A673 (cell line): ENCODE measurements at regions not wholly inside any gene's neighbourhood (a gene's known extent, or its start where the extent isn't known, plus 50 kb on each side); places are given as distances from the start of the nearest gene placed in this dataset.

Source experiments
- BruUV-seq: library from RNA; stranded (reverse); fragments of 400-500 nt; replicated peaks from 2 replicates; lab custom pipeline; 2021; lab: Mats Ljungman, UMichigan
- CTCF ChIA-PET: fragments of 300-600 bp; sonication (Branson Sonifier 250); formaldehyde crosslinking; loops from one replicate; lab custom pipeline; 2022; ENCODE audit warnings: antibody characterized with exemption; lab: Charles Lee
- POLR2A ChIA-PET: fragments of 300-600 bp; sonication (Branson Sonifier 250); formaldehyde crosslinking; loops from one replicate; lab custom pipeline; 2022; ENCODE audit warnings: antibody characterized with exemption; ENCODE audit not compliant: low non-redundant PET; lab: Charles Lee
- DNase-seq: peaks from one replicate; pipeline ENCODE4 v3.0.0-alpha.2; 2015; ENCODE audit warnings: low spot score
- H3K27ac ChIP-seq: fragments of 200-600 bp; sonication (generic); 2 replicates; pipeline ENCODE4 v1.5.1; 2016; ENCODE audit warnings: mixed run types, low read depth, mild to moderate bottlenecking, mixed read lengths, antibody characterized with exemption, low read length; ENCODE audit not compliant: poor library complexity, severe bottlenecking
- H3K27me3 ChIP-seq: fragments of 200-600 bp; sonication (generic); replicated peaks from 2 replicates; pipeline ENCODE4 v1.6.1; 2017; ENCODE audit warnings: mixed run types, low read depth, mild to moderate bottlenecking, mixed read lengths, antibody characterized with exemption, low read length; ENCODE audit not compliant: insufficient read depth, poor library complexity
- H3K36me3 ChIP-seq: fragments of 200-600 bp; sonication (generic); 2 replicates; pipeline ENCODE4 v1.6.1; 2016; ENCODE audit warnings: mixed run types, mild to moderate bottlenecking, mixed read lengths, antibody characterized with exemption, low read length; ENCODE audit not compliant: insufficient read depth, poor library complexity, severe bottlenecking
- H3K4me1 ChIP-seq: fragments of 200-600 bp; sonication (generic); 2 replicates; pipeline ENCODE4 v1.6.1; 2017; ENCODE audit warnings: mixed run types, mild to moderate bottlenecking, mixed read lengths, antibody characterized with exemption, low read length; ENCODE audit not compliant: insufficient read depth, poor library complexity, severe bottlenecking
- H3K4me3 ChIP-seq: fragments of 200-600 bp; sonication (generic); 2 replicates; pipeline ENCODE4 v1.5.1; 2016; ENCODE audit warnings: low read depth, mixed run types, mild to moderate bottlenecking, mixed read lengths, low read length; ENCODE audit not compliant: poor library complexity, severe bottlenecking
- H3K9me3 ChIP-seq: fragments of 200-600 bp; sonication (generic); 2 replicates; pipeline ENCODE4 v1.6.1; 2016; ENCODE audit warnings: mixed run types, low read depth, mild to moderate bottlenecking, mixed read lengths, antibody characterized with exemption, low read length; ENCODE audit not compliant: poor library complexity, severe bottlenecking
- EZH2 ChIP-seq: fragments of 200-600 bp; sonication (generic); IDR thresholded peaks from 2 replicates; pipeline ENCODE4 v1.6.1; 2017; ENCODE audit warnings: borderline replicate concordance, low read depth, mild to moderate bottlenecking, mixed read lengths, antibody characterized with exemption, low read length; ENCODE audit not compliant: poor library complexity, severe bottlenecking
- intact Hi-C: fragments of 100-400 bp; cut with micrococcal nuclease; formaldehyde crosslinking; loops from one replicate; pipeline ENCODE4 v1.10.0; 2022; ENCODE audit not compliant: unreplicated experiment
- TF ChIP-seq, protein P1 (sequence below): fragments of 300-800, 200-600 bp; sonication (generic); conservative IDR thresholded peaks from 2 replicates; pipeline ENCODE4 v1.5.1; 2017; ENCODE audit warnings: low read depth, mild to moderate bottlenecking, antibody characterized with exemption, low read length, moderate library complexity, mixed read lengths

DNA sequence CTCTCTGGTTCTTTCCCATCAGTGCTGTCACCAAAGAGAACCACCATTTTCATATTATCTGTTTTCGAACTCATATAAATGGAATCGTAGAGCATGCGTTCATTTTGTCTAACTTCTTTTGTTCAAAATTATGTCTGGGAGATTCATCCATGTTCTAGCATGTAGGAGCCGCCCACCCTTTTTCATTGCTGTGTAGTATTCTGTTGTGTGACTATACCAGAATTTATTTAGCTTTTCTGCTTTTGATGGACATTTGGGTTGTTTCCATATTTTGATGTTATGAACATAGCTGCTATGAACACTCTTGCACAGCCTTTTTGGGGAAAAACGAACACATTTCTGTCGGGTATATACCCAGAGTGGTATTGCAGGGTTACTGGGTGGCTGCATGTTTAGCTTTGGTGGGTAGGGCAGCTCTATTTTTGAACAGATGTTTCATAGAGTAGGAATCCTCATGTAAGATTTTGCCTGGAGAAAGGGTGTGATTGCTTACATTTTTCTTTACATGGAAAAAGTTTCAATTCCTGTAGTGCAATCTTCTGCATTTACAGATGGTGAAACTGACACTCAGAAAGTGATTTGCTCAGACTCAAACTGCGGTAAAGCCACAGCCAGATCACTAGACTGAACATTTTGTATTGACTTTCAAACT, 100.2 kb upstream of the IL12B start:
- ChIA-PET CTCF (no interaction called here), POLR2A (no interaction called here)
- DNase-seq: no peak
- no peaks in the 10 kb centered on the region for H3K9me3 ChIP-seq
- intact Hi-C loops: no loop called here
- peaks cover 6% of the 10 kb centered on the region for H3K27me3 ChIP-seq
- no peaks in the 10 kb centered on the region for H3K4me1 ChIP-seq
- no TSS peak for BruUV-seq
- no peak overlapping the region for H3K27ac ChIP-seq
- no peak for TF ChIP-seq EZH2
- TF ChIP-seq, protein P1, sequence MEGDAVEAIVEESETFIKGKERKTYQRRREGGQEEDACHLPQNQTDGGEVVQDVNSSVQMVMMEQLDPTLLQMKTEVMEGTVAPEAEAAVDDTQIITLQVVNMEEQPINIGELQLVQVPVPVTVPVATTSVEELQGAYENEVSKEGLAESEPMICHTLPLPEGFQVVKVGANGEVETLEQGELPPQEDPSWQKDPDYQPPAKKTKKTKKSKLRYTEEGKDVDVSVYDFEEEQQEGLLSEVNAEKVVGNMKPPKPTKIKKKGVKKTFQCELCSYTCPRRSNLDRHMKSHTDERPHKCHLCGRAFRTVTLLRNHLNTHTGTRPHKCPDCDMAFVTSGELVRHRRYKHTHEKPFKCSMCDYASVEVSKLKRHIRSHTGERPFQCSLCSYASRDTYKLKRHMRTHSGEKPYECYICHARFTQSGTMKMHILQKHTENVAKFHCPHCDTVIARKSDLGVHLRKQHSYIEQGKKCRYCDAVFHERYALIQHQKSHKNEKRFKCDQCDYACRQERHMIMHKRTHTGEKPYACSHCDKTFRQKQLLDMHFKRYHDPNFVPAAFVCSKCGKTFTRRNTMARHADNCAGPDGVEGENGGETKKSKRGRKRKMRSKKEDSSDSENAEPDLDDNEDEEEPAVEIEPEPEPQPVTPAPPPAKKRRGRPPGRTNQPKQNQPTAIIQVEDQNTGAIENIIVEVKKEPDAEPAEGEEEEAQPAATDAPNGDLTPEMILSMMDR: no peak
- H3K36me3 ChIP-seq: no peaks in the 10 kb centered on the region
- no peak overlapping the region for H3K4me3 ChIP-seq

DNA sequence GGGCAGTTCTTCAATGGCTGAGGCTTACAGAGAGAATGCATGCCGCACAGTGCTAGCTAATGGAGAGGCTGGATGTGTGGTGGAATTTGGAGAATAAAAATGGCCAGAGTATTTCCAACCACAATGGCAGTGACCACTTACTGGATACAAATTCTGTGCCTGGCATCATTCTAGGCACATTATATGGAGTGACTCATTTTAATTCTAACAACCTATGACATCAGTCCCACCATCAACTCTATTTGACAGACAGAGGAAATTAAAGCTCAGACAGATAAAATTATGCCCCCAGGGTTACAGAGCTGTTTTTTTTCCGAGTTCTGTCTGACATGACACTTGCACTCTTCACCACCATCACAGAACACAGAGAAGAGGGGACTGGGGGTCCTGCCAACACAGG, 105.6 kb upstream of the IL12B start:
- no TSS peak for BruUV-seq
- POLR2A ChIA-PET: no interaction called here

DNA sequence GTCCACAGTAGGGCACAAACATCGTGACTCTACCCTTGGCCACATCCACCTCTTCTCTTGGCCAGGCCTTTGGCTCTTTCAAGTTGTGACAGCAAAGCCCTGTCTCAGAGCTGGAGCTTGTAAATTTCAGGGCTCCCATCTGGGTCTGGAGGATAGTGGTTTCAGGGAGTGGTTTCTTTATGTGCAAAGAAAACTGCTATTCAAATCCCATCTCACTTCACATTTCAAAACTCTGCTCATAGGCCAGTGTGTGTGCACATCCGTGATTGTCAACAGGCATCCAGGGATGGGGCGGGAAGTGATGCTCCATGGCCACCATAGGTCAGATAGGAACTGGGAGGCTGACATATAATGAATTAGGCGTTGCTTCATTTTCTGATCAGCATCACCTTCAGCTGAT, 107.8 kb upstream of the IL12B start:
- no peaks in the 10 kb centered on the region for H3K27me3 ChIP-seq
- BruUV-seq: no TSS peak
- no peak overlapping the region for H3K4me3 ChIP-seq
- ChIA-PET POLR2A (no interaction called here), CTCF (no interaction called here)
- no peak overlapping the region for H3K27ac ChIP-seq
- H3K9me3 ChIP-seq: no peaks in the 10 kb centered on the region
- TF ChIP-seq, protein P1: no peak
- no peak for TF ChIP-seq EZH2
- H3K4me1 ChIP-seq: no peaks in the 10 kb centered on the region
- DNase-seq: no peak
- H3K36me3 ChIP-seq: no peaks in the 10 kb centered on the region
- intact Hi-C loops: no loop called here

More for the DNA sequence above, 105.6 kb upstream of the IL12B start:
- DNase-seq: no peak
- intact Hi-C loops: no loop called here
- no peak for TF ChIP-seq EZH2
- TF ChIP-seq, protein P1: no peak
- H3K4me3 ChIP-seq: no peak overlapping the region
- CTCF ChIA-PET: no interaction called here
- peaks cover 3% of the 10 kb centered on the region for H3K27me3 ChIP-seq
- H3K4me1 ChIP-seq: no peaks in the 10 kb centered on the region
- H3K27ac ChIP-seq: no peak overlapping the region
- no peaks in the 10 kb centered on the region for H3K36me3 ChIP-seq
- no peaks in the 10 kb centered on the region for H3K9me3 ChIP-seq
